ENCODE measurements at regions not wholly inside any gene's neighbourhood (a gene's known extent, or its start where the extent isn't known, plus 50 kb on each side); places are given as distances from the start of the nearest gene placed in this dataset.

DNA sequence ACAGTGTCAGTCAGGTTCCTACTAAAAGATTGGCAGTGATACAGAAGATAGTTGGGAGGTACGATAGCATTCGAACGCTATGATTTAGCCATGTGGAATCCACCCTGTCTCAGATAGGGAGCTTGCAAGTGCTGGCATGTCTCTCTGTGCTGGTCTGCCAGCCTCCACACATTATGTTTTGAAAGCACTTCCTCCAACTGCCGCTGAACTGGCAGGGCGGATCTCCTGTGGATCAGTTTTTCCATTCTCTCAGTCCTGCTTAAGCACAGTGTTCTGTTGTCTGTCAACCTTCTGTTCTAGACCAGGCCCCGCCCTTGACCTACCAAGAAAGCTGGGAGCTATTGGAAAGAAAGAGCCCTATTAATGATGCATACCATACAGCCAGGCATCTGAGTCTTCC, 65.5 kb upstream of the PALMD start:
- Histone ChIP-seq H2AFZ (ENCODE audit: low read length) (peak overlapping the region; percentile 33), H3K4me1 (ENCODE audit: insufficient read depth, low read length) (peaks cover 11% of the 10 kb centered on the region), H3K27me3 (ENCODE audit: insufficient read depth, low read length) (no peaks in the 10 kb centered on the region), H3K9me3 (ENCODE audit: low read depth, low read length) (no peaks in the 10 kb centered on the region), H3K36me3 (ENCODE audit: insufficient read depth, low read length) (no peaks in the 10 kb centered on the region), H3K4me3 (ENCODE audit: insufficient read depth, low read length) (no peak overlapping the region), H3K79me2 (ENCODE audit: insufficient read depth, low read length) (no peaks in the 10 kb centered on the region), H3K27ac (ENCODE audit: low read depth, low read length) (no peak overlapping the region), H4K20me1 (ENCODE audit: insufficient read depth, low read length) (no peaks in the 10 kb centered on the region), H3K4me2 (ENCODE audit: insufficient read depth, low read length) (no peak overlapping the region)
- TF ChIP-seq, protein P1, sequence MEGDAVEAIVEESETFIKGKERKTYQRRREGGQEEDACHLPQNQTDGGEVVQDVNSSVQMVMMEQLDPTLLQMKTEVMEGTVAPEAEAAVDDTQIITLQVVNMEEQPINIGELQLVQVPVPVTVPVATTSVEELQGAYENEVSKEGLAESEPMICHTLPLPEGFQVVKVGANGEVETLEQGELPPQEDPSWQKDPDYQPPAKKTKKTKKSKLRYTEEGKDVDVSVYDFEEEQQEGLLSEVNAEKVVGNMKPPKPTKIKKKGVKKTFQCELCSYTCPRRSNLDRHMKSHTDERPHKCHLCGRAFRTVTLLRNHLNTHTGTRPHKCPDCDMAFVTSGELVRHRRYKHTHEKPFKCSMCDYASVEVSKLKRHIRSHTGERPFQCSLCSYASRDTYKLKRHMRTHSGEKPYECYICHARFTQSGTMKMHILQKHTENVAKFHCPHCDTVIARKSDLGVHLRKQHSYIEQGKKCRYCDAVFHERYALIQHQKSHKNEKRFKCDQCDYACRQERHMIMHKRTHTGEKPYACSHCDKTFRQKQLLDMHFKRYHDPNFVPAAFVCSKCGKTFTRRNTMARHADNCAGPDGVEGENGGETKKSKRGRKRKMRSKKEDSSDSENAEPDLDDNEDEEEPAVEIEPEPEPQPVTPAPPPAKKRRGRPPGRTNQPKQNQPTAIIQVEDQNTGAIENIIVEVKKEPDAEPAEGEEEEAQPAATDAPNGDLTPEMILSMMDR (IDR thresholded peaks at IDR 0.05; ENCODE audit: extremely low read depth, low read depth, low read length) = no peak
- no peak for DNase-seq (ENCODE audit: insufficient read length, low spot score, missing footprints)

DNA sequence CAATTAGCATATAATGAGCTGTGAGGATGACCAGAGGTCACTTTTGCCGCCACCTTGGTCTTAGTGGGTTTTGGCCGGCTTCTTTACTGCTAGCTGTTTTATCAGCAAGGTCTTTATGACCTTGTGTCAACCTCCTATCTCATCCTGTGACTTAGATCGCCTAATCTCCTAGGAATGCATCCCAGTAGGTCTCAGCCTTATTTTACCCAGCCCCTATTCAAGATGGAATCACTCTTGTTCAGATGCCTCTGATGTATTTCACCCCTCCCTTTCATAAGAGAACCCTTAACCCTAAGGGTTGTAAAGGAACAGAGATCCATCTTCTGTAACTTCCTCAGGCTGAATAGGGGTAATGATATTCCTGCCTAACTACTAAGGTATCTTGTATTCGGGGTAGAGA, 58.9 kb upstream of the PALMD start:
- Histone ChIP-seq H3K4me2 (ENCODE audit: insufficient read depth, low read length) (no peak overlapping the region), H3K36me3 (ENCODE audit: insufficient read depth, low read length) (no peaks in the 10 kb centered on the region), H3K27ac (ENCODE audit: low read depth, low read length) (no peak overlapping the region), H4K20me1 (ENCODE audit: insufficient read depth, low read length) (no peaks in the 10 kb centered on the region), H3K79me2 (ENCODE audit: insufficient read depth, low read length) (no peaks in the 10 kb centered on the region), H3K9me3 (ENCODE audit: low read depth, low read length) (no peaks in the 10 kb centered on the region), H3K4me3 (ENCODE audit: insufficient read depth, low read length) (no peak overlapping the region), H3K4me1 (ENCODE audit: insufficient read depth, low read length) (peaks cover 19% of the 10 kb centered on the region), H2AFZ (ENCODE audit: low read length) (no peak overlapping the region), H3K27me3 (ENCODE audit: insufficient read depth, low read length) (no peaks in the 10 kb centered on the region)
- TF ChIP-seq, protein P1 (IDR thresholded peaks at IDR 0.05; ENCODE audit: extremely low read depth, low read depth, low read length) = no peak
- DNase-seq (ENCODE audit: insufficient read length, low spot score, missing footprints) = no peak

DNA sequence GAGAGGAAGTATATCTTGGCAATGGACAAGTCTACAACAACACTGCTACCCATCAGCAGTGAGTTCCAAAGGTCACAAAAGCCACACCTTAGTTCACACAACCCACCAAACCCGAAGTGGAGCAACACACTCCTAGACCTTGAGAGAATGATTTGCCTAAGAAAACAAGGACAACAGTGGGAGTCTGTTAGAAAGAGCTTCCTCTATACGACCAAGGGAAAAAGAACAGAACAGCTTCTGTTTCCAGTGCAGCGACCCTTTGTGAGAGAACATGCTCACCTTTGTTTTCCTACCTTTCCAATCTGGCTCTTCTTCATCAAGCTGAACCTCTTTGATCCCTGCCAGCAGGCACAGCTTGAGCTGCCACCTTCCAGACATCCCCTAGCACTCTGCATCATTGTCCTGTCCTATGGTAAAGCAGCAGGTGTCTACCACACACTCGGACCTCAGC, 56.7 kb upstream of the PALMD start:
- Histone ChIP-seq H3K36me3 (ENCODE audit: insufficient read depth, low read length) (no peaks in the 10 kb centered on the region), H3K9me3 (ENCODE audit: low read depth, low read length) (no peaks in the 10 kb centered on the region), H3K27ac (ENCODE audit: low read depth, low read length) (no peak overlapping the region), H3K79me2 (ENCODE audit: insufficient read depth, low read length) (no peaks in the 10 kb centered on the region), H4K20me1 (ENCODE audit: insufficient read depth, low read length) (no peaks in the 10 kb centered on the region), H3K4me1 (ENCODE audit: insufficient read depth, low read length) (peaks cover 19% of the 10 kb centered on the region), H2AFZ (ENCODE audit: low read length) (peak overlapping the region; percentile 0), H3K4me2 (ENCODE audit: insufficient read depth, low read length) (no peak overlapping the region), H3K27me3 (ENCODE audit: insufficient read depth, low read length) (no peaks in the 10 kb centered on the region), H3K4me3 (ENCODE audit: insufficient read depth, low read length) (no peak overlapping the region)
- TF ChIP-seq, protein P1 (IDR thresholded peaks at IDR 0.05; ENCODE audit: extremely low read depth, low read depth, low read length) = no peak
- no peak for DNase-seq (ENCODE audit: insufficient read length, low spot score, missing footprints)

DNA sequence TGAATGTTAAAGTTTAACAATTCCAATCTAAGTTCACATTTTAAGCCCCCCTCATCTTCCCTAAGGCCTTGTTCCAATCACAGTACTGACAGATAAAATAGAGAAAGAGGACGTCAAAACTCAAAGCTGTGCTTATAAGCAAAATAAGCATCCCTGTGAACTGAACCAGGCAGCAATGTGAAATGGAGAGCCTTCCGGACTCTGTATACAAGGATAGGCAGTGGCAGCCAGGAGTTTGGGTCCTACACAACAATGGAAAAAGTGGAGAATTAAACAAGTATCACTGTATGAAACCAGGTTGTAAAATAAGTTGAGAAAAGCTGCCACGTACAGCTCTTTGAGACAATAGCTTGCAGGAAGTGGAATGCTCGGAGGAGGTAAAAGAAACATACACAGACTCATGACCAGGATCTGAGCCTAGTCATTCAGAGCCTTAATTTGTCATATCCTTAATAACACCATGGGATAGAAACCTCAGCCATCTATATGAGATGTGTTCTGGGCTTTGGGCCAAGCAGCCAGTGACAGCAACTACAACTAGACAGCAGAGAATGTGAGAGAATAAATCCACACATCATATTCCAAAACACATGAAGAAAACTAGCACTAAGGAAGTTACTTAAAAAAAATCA, 55.2 kb upstream of the PALMD start:
- Histone ChIP-seq H3K27me3 (ENCODE audit: insufficient read depth, low read length) (no peaks in the 10 kb centered on the region), H3K36me3 (ENCODE audit: insufficient read depth, low read length) (no peaks in the 10 kb centered on the region), H3K27ac (ENCODE audit: low read depth, low read length) (peak overlapping the region; percentile 97), H3K4me1 (ENCODE audit: insufficient read depth, low read length) (peaks cover 19% of the 10 kb centered on the region), H3K9me3 (ENCODE audit: low read depth, low read length) (no peaks in the 10 kb centered on the region), H2AFZ (ENCODE audit: low read length) (peak overlapping the region; percentile 85), H3K79me2 (ENCODE audit: insufficient read depth, low read length) (no peaks in the 10 kb centered on the region), H4K20me1 (ENCODE audit: insufficient read depth, low read length) (no peaks in the 10 kb centered on the region), H3K4me3 (ENCODE audit: insufficient read depth, low read length) (no peak overlapping the region), H3K4me2 (ENCODE audit: insufficient read depth, low read length) (peak overlapping the region; percentile 66)
- TF ChIP-seq, protein P1 (IDR thresholded peaks at IDR 0.05; ENCODE audit: extremely low read depth, low read depth, low read length) = no peak
- DNase-seq (ENCODE audit: insufficient read length, low spot score, missing footprints) = peak; percentile 36
